Adrenal gland (tissue), 9 donors: ENCODE measurements at regions not wholly inside any gene's neighbourhood (a gene's known extent, or its start where the extent isn't known, plus 50 kb on each side); places are given as distances from the start of the nearest gene placed in this dataset.
A peak's percentile ranks its signal among the peaks of the same experiment; 100 is the strongest.

Experiments used
- DNase-seq, 7 donors: peaks; one replicate each; pipeline ENCODE4 v3.0.0-alpha.2; 2019 to 2020
- H3K27ac ChIP-seq, 5 donors: fragments of 200-600 bp; sonication (generic) in 4 of 5; 1 replicate in 3 of 5; 2 replicates in 2 of 5; pipeline versions ENCODE4 v1.5.1 to v1.8.0; 2016 to 2020; ENCODE audit warnings: mild to moderate bottlenecking in 1 of 5
- H3K27me3 ChIP-seq: fragments of 200-600 bp; 2 replicates; pipeline ENCODE4 v1.8.0; 2021
- H3K36me3 ChIP-seq, 2 donors: fragments of 200-600 bp; replicated peaks in 1 of 2; 1 replicate in 1 of 2; 2 replicates in 1 of 2; pipeline versions ENCODE4 v1.5.1 to v1.8.0; 2018 to 2022
- H3K4me1 ChIP-seq, 2 donors: fragments of 200-600 bp; replicated peaks in 1 of 2; 1 replicate in 1 of 2; 2 replicates in 1 of 2; pipeline versions ENCODE4 v1.5.1 to v1.8.0; 2018 to 2021
- H3K4me3 ChIP-seq, 4 donors: fragments of 200-600 bp; sonication (generic) in 3 of 4; one replicate each; pipeline ENCODE4 v1.5.1; 2016 to 2018
- H3K9me3 ChIP-seq, 3 donors: fragments of 200-600 bp; sonication (generic) in 1 of 3; replicated peaks in 1 of 3; 1 replicate in 2 of 3; 2 replicates in 1 of 3; pipeline versions ENCODE4 v1.5.1 to v1.8.0; 2016 to 2021
- POLR2A ChIP-seq, 2 donors: fragments of 450-650 bp; IDR thresholded peaks; one replicate each; pipeline ENCODE4 v1.6.1; 2017; ENCODE audit warnings: antibody characterized with exemption in 2 of 2, mild to moderate bottlenecking in 2 of 2, moderate library complexity in 1 of 2
- WGBS, 4 donors: extraction: QIAGEN DNeasy Blood & Tissue Kit in 2 of 4; methylation state at CpG; one replicate each; pipeline versions ENCODE4 v1.1.5 to v1.1.7; 2013 to 2017; 5-methylcytosine and 5-hydroxymethylcytosine counted together
- intact Hi-C, 2 donors: fragments of 100-400 bp; cut with DNase I; formaldehyde crosslinking; loops; one replicate each; pipeline versions ENCODE4 v1.14.1 to v1.15.0; 2022 to 2023
- TF ChIP-seq, protein P1 (sequence below), 6 experiments: fragments of 450-650 bp in 4 of 6; fragments of 200-600 bp in 2 of 6; sonication (generic) in 1 of 6; IDR thresholded peaks; 1 replicate in 5 of 6; 2 replicates in 1 of 6; pipeline versions ENCODE4 v1.5.1 to v1.8.0; 2016 to 2021; ENCODE audit warnings: antibody characterized with exemption in 6 of 6, mild to moderate bottlenecking in 2 of 6, moderate library complexity in 1 of 6
- donor health status: healthy with polysubstance abuse.
- donor health status: Bipolar disorder and iron deficiency.
- donor health status: DM: yes; HTN: yes; CAD: no.
- donor health status: DM: no; HTN: no; CAD: no.
- donor health status: DM: no; HTN: no; CAD: no.

DNA sequence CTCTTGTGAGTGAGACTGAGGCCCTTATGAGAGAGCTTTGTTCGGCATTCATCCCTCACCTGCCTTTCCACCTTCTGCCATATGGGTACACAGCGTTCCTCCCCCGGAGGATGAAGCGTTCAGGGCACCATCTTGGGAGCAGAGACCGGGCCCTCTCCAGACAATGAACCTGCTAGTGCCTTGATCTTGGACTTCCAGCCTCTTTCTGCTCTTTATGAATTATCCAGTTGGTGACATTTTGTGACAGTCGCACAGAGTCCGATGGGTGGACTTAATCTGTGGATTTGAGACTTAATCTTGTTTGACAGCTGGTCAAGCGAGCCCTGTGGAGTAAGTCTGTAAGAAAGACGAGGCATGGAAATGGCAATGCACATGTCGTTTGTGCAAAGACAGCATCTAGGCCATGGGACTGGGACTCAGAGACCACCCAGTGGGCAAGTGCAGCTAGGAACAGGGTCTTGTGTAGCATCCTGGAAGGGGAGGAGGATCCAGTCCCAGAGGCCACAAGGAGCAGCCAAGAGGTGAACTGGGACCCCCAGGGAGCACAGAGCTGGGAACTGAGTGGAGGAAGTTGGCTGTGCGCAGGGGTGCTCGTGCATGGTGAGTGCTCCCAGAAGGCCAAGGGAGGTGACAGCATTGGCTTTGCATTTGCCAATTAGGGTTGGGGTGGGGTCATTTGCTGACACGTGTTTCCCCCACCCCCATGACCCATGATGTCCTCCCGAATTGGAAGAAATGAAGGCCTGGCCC lies 69.5 kb upstream of the HDAC4 start:
- whole genome bisulfite sequencing, 4 donors: 85 to 91% (median 88%) methylated on average over 13 to 14 of the region's 14 CpGs
- Histone ChIP-seq H3K9me3 (no peaks in the 10 kb centered on the region), H3K4me3 (no peak overlapping the region), H3K27ac (no peak overlapping the region), H3K4me1 (no peaks in the 10 kb centered on the region), H3K27me3 (no peaks in the 10 kb centered on the region), H3K36me3 (no peaks in the 10 kb centered on the region)
- TF ChIP-seq, protein P1, sequence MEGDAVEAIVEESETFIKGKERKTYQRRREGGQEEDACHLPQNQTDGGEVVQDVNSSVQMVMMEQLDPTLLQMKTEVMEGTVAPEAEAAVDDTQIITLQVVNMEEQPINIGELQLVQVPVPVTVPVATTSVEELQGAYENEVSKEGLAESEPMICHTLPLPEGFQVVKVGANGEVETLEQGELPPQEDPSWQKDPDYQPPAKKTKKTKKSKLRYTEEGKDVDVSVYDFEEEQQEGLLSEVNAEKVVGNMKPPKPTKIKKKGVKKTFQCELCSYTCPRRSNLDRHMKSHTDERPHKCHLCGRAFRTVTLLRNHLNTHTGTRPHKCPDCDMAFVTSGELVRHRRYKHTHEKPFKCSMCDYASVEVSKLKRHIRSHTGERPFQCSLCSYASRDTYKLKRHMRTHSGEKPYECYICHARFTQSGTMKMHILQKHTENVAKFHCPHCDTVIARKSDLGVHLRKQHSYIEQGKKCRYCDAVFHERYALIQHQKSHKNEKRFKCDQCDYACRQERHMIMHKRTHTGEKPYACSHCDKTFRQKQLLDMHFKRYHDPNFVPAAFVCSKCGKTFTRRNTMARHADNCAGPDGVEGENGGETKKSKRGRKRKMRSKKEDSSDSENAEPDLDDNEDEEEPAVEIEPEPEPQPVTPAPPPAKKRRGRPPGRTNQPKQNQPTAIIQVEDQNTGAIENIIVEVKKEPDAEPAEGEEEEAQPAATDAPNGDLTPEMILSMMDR (IDR thresholded peaks at IDR 0.05): no peak
- no peak for TF ChIP-seq POLR2A (IDR thresholded peaks at IDR 0.05)
- intact Hi-C loops: no loop called here
- peak in 3 of 7 donors; percentile 4 to 21 (median 8) for DNase-seq

DNA sequence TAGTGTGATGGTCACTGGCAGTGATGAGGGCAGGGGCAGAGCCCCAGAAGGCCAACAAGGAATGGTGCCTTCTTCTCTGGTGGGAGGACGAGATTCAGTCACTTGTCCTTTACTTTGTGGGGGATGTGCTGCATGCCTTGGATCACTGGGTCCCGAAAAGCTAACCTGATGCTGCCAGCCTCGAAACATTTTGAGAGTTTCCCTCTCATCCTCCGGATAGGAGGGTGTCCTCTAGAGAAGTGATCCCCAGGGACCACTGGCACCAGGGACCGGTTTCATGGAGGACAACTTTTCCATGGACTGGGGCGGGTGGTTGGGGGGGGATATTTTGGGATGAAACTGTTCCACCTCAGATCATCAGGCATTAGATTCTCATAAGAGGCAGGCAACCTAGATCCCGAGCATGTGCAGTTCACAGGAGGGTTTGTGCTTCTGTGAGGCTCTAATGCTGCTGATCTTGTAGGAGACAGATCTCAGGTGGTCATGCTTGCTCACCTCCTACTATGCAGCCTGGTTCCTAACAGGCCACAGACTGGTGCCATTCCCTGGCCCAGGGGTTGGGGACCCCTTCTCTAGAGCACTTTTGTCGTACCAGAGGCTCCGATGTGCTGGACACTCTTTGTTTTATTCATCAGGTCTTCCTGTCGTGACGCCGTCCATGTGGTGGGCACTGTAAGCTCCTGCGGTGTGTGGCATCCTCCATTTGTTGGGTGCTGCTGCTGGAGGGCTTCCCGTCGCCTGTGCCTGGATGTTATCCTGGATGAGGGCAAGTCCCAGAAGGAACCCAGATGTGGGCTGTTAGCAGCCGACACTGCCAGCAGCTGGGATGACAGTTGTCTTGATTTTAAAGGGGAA lies 68.5 kb upstream of the HDAC4 start:
- Histone ChIP-seq H3K36me3 (no peaks in the 10 kb centered on the region), H3K4me1 (no peaks in the 10 kb centered on the region), H3K9me3 (no peaks in the 10 kb centered on the region), H3K27ac (no peak overlapping the region), H3K27me3 (no peaks in the 10 kb centered on the region), H3K4me3 (no peak overlapping the region)
- 85 to 94% (median 90%) methylated on average over 12 to 16 of the region's 16 CpGs for WGBS, 4 donors
- no peak for TF ChIP-seq POLR2A (IDR thresholded peaks at IDR 0.05)
- TF ChIP-seq, protein P1 (IDR thresholded peaks at IDR 0.05): no peak
- peak in 4 of 7 donors; percentile 3 to 34 (median 7) for DNase-seq
- intact Hi-C loops: no loop called here

DNA sequence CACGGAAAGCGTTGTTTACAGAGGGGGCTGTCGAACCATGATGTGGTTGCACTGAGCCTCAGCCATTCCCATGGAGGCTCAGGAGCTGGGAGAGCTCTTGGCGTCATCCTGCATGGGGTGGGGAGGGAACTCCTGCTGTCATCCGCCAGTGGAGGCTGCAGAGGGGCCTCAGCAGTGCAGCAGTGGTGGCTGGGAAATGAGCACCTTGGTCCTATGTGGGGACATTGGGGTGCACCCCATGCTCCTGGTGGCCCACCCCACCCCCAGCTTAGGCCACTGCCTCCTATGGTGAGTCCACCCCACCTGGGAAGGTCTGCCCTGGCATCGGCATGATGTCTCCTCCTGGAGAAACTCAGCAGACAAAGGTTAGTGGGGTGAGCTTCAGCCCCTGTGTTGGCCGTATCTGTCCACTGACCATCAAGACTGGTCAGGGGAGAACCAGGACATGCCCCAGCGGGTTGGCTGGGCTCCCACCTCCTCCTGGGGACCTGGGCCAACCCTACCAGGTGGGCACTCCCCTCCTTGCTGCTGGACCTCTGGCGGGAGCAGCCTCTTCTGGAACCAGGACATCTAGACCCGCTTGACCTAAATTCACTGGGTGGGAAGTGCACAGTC lies 67.8 kb upstream of the HDAC4 start:
- Histone ChIP-seq H3K36me3 (no peaks in the 10 kb centered on the region), H3K4me1 (no peaks in the 10 kb centered on the region), H3K27ac (no peak overlapping the region), H3K4me3 (no peak overlapping the region), H3K27me3 (no peaks in the 10 kb centered on the region), H3K9me3 (no peaks in the 10 kb centered on the region)
- no peak for TF ChIP-seq POLR2A (IDR thresholded peaks at IDR 0.05)
- TF ChIP-seq, protein P1 (IDR thresholded peaks at IDR 0.05): no peak
- peak in 3 of 7 donors; percentile 5 to 38 (median 10) for DNase-seq
- 90 to 95% (median 93%) methylated on average over 6 to 10 of the region's 10 CpGs for WGBS, 4 donors
- intact Hi-C loops: no loop called here

DNA sequence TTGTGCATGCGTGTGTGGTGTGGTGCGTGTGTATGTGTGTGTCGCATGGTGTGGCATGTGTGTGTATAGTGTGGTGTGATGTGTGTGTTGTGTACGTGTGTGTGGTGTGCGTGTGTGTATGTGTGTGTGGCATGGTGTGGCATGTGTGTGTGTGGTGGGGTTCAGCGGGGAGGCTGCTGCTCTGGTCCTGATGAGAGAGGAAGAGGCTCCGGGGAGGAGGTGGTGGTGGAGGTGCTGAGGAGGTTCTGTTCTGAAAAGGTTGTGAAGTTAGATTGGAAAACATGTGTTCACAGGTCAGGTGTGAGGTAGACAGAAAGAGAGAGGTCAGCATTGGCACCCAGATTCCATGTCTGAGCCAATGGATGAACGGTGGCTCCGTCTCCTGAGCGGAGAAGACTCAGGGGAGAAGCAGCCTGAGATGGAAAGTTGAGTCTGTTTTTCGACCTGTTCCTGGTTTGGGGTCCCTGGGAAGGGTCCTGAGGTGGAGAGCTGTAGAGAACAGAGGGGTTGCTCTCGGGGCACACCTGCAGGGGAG lies 67.2 kb upstream of the HDAC4 start:
- 89 to 94% (median 91%) methylated on average over 12 of the region's 12 CpGs for whole genome bisulfite sequencing, 4 donors
- no peaks in the 10 kb centered on the region for H3K4me1 ChIP-seq
- no peak for TF ChIP-seq POLR2A (IDR thresholded peaks at IDR 0.05)
- TF ChIP-seq, protein P1 (IDR thresholded peaks at IDR 0.05): no peak
- no peaks in the 10 kb centered on the region for H3K9me3 ChIP-seq
- no peaks in the 10 kb centered on the region for H3K36me3 ChIP-seq
- H3K4me3 ChIP-seq: no peak overlapping the region
- DNase-seq: peak in 3 of 7 donors; percentile 1 to 37 (median 8)
- H3K27ac ChIP-seq: no peak overlapping the region
- H3K27me3 ChIP-seq: no peaks in the 10 kb centered on the region
- intact Hi-C loops: no loop called here
